Right hindlimb (tissue), 1 donor: ENCODE measurements at regions not wholly inside any gene's neighbourhood (a gene's known extent, or its start where the extent isn't known, plus 50 kb on each side); places are given as distances from the start of the nearest gene placed in this dataset.
"Not testable (repeated sequence)": the region's sequence is repeated elsewhere in the genome, so short reads cannot be mapped to it uniquely, and the experiment has no call there.

Experiments used
- DNase-seq: peaks from one replicate; pipeline ENCODE4 v3.0.0-alpha.2; 2018

DNA sequence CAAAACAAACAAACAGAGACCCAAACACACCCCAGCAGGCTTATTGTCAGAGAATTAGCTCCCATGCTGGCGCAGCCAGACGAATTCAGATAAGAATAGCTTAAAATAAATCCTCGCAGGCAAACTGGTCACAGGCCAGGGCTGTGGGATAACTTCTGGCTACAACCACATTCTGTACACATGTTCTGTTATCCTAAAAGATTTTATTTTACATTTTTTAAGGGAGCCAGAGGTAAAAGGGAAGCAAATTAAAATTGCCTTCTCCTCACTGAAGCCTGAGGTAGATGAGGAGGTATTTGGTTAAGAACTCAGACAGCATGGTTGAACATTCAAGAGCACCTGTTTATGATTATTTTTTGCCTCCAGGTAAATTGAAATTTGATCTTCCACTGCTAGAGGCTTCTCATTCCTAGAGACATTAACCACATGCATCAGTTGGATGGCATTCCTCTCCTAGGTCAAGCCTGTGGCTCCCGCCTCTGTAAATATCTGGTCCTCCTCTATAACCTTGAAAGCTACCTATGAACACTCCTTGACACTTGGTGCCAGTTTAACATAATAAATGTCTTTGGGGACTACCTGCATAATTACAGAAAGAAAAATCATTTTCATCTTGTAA lies 190.3 kb downstream of the SATB1 start:
- no peak for DNase-seq

DNA sequence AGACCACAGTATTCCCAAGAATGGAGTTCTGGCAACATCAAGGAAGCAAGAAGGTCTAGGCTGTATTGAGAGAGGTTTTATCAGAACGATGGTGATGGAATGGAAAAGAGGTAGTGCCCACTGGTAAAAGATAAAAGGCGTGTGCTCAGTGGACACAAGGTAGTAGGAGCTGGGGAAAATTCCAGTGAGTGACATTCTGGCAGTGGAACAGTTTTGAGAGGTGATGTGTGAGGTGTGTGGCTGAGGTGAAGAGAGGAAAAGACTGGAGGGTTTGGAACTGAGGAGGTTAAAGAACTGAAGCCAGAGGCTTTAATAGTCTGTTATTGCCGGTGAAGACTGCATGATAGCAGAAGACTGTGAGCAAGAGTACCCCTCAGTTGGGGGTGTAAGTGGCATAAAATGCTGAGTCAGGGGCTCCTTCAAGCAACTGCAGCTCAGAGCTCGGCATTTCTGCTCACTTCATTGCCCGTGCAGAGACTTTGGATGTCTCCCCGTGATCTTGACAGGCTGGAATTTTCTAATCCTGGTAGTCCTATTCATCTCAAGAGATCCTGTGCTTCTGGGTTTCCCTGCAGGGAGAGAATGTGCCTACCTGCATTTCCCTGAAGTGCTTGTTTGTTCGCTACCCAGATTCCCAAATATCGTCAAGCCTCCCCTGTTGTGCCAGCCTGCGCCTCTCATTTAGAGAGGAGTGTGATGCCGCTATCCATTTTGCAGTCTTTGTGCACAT lies 191.0 kb downstream of the SATB1 start:
- no peak for DNase-seq

DNA sequence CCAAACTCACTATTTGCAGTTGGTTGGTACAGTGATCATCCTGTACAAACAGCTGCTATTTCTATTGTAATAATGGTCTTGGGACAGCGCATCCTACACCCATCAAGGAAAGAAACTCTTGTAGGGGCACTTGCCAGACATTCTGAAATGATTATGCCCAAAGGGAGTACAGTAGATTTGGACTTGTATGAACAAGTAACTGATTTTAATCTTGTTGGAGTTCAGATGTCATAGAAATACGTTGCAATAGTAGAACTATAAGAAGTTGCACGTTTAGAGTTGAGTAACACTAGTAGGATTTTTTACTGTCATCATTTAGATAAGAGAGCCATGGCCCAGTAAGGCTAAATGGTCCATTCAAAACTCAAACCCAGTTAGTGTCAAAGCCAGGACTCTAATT lies 192.8 kb downstream of the SATB1 start:
- DNase-seq: no peak

DNA sequence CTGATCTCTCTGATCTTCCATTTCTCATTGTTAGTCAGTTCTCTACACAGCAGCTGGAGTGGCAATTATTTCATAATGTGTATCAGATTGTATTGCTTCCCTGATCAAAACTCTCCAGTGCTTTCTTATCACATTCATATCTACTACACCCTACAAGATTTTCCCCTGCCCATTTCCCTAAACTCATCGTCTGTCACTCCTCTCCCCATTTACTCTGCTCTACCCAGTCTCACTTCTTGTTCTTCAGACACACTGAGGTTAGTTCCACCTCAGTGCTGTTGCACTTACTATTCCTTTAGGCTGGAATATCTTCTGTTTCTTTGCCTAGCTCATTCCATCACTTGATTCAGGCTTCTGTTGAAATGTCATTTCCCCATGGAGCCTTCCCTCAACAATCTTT lies 197.1 kb downstream of the SATB1 start:
- DNase-seq: no peak

DNA sequence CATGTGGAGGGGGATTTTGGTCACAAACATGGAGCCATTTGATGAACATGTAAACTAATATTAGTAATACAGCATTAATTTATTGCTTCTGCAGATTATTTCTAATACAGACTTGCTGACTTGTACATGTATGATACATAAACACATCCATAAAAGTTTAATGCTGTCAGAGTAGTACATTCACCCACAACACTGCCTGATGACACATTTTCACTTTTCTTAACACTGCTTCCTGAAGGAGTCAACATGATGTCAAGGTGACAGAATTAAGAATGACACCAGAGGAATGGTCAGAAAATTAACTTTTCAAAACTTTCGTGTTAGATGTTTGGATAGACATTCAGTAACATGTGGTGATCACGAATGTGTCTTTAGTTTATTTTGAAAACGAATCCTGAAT lies 199.4 kb downstream of the SATB1 start:
- no peak for DNase-seq

DNA sequence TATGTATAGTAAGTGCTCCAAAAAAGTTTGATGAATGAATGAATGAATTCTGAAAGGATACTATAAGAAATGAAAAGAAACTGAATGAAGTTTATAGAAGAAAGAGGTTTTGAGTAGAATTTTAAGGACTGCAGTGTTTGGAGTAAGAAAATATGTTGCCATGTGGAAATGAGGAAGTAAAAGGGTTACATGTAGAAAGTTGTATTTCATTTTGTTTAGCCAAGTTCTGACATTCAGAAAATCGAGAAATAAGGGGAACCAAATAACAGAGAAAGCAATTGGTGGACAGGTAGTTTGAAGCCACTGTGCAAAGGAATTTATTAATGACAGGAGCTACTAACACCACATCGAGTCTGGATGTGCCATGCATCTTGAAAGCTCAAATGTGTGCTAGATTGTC lies 200.7 kb downstream of the SATB1 start:
- no peak for DNase-seq

DNA sequence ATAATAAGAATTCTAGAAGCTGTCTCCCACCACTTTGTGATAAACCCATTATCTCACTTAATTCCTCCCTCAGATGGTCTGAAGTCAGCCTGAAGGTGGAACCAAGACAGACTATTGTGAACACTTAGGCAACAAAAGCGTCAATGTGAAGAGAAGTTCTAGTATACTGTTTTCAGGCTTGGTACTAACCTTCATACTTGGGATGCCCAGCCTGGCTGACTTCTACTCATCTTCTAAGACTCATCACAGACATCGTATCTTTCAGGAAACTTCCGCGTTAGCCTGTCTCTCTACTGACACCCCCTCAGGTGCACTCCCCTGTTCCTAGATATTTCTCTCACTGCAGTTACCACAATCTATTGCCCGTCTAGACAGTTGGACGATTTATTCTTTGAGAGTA lies 201.2 kb downstream of the SATB1 start:
- no peak for DNase-seq

DNA sequence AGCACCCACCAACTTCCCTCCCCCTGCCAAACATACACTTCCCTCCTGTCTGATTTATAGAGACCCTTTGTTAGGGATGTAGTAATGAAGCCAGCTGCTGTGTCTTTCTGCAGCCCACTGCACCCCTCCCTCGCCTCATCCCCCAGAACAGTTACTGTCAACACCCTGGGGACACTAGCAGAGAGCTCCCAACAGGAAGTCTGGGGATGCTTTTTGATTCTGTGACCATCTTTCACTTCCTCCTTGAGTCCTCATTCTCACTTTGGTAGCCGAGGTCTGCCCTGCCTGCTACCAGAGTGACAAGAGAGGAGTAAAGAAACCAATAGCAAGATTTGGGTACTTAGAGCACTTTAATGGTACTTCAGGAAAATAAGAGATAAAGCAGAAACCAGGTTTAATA lies 201.6 kb downstream of the SATB1 start:
- no peak for DNase-seq

DNA sequence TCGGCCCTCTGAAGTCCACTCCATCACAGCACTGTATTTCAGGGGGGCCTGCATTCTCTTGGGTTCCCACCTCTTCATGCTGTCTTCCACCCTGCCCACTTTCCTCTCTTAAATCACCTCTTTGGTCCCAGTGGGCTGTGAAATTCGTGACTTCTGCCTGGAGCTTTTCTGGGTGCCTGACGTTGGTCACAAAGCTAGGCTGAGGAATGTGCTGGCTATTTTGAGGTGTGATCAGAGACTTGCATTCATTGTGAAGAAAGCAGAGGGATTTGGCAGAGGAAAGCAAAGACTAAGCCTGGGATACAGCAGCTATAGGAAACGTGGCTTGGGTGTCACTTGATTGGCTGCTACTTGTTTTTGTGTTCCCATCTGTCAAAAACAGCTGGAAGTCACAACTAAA lies 202.5 kb downstream of the SATB1 start:
- no peak for DNase-seq

DNA sequence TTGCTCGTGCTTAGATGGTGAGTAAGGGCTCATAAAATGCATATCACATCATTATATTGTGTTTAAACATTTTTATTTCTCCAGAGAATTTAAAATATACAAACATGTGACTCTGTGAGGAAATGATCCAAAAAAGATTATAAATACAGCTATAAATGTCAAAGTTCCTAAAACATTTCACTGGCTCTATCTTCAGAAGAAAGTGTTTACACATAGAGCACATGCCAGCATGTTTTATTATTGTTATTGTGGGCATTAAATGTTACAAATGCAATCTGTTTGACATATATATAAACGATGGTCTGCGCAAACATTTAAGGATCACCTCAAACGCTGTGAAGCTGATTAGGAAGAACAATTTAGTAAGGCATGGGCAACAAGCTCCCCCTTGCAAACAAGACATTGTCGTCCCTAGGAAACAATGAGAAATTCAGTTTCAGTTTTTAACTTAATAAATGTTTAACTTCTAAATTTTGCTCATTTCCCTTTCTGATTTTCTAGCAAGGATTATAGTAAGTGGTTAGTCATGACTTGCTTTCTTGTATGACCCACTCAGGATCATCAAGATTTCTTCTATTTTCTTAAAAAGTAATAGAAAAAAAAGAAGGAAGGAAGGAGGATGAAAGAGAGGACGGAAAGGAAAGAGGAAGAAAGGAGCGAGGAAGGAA lies 207.5 kb downstream of the SATB1 start:
- no peak for DNase-seq

DNA sequence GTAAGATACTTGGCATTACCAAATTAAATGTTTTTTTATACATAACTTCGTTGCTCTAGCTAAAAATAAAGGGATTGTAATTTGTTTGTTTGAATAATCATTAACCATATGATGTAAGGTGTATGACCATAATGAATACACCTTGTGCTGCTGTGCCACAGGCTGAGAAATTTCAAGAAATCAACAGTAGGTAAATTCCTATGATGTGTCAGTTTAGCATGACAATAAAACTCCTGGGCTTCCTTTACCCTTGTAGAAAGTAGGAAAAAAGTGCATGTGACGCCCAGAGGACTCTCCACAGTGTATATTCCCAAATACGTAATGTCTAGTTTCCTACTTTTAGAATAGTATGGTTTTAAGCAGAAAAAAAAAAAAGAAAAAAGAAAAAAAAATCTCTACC lies 208.1 kb downstream of the SATB1 start:
- no peak for DNase-seq

DNA sequence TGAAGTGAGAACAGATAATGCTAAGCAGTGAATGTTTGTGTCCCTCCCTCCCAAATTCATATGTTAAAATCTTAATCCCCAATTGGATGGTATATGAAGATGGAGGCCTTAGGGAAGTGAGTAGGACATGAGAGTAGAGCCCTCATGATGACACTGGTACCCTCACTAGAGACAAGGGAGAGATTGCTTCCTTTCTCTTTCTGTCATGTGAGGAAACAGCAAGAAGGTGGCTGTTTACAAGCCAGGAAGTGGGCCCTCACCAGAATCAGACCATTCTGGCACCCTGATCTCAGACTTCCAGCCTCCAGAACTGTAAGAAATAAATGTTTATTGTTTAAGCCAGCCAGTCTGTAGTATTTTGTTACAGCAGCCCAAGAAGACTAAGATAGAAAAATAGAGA lies 209.5 kb downstream of the SATB1 start:
- no peak for DNase-seq

DNA sequence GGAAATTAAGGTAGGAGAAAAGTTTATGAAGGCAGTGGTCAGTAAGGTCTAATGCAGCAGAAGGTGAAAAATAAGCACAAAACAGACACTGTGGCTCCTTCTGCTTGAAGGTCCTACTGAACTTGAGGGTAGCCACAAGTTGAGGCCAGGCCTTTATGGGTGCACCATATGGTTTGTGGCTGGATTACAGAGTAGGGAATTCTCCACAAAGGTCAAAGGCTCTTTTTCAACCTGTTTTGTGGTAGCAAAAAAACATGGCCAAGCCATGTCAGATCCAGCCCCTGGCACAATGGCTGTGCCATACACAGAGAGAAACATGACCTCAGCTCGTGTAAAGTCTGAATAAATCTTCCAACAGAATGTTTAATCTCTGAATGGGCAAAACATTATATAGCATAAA lies 214.0 kb downstream of the SATB1 start:
- no peak for DNase-seq

DNA sequence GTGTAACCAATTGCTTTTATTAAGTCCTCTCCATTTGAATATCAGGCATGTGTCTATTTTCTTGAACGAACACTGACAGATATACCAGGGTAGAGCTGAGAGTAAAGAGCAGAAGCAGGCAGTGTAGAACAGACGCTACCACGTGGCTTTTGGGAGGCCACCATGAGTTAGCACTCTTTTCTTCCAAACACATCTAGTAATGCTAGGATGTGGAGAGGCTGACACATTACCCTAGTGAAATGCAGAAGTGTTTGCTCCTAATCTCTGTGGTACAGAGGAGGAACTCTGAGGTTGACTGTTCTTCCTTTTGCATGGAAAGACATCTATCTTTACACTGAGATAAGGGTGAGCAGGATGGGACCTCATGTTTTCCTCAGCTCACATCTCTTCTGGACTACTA lies 216.3 kb downstream of the SATB1 start:
- DNase-seq: no peak

DNA sequence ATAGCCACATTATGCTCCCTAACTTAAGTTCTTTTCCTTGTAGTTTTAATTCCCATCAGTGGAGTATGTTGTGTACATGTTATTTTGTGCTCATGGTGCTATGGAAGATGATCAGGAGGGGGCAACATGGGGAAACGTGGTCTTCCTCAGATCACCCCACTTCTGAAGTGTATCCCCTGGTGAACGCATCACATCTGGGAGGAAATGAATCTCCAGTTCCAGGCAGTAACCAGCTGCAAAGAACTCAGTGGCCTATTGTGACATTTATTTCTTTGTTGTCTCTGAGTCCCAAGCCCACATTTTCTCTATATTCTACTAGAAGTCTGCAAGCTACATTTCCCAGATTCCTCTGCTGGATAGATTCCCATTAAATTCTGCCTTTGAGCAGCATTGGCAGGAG lies 217.0 kb downstream of the SATB1 start:
- no peak for DNase-seq

DNA sequence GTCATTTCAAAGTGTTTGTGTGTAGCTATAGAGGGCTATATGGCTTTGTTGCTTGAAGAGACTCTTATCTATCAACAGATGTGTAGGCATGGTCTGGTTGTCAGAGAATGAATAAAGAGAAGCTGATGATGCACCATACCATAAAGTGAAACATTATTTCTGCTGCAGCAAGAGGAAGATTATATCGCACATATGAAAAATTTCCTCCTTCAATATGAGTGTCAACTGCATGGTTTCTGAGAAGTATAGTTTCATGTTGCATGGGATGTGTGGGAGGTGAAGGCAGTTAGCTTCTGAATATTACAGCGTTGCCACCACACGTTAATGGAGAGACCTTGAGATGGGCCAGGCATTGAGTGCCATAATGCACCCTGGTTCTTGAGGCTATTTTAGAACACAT lies 217.9 kb downstream of the SATB1 start:
- DNase-seq: no peak

DNA sequence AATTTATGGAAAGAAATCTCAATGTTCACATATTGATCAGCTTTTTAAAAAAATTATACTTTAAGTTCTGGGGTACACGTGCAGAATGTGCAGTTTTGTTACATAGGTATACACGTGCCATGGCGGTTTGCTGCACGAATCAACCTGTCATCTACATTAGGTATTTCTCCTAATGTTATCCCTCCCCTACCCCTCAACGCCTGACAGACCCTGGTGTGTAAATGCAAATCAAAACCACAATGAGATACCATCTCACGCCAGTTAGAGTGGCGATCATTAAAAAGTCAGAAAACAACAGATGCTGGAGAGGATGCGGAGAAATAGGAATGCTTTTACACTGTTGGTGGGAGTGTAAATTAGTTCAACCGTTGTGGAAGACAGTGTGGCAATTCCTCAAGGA lies 219.4 kb downstream of the SATB1 start:
- DNase-seq: not testable (repeated sequence)

DNA sequence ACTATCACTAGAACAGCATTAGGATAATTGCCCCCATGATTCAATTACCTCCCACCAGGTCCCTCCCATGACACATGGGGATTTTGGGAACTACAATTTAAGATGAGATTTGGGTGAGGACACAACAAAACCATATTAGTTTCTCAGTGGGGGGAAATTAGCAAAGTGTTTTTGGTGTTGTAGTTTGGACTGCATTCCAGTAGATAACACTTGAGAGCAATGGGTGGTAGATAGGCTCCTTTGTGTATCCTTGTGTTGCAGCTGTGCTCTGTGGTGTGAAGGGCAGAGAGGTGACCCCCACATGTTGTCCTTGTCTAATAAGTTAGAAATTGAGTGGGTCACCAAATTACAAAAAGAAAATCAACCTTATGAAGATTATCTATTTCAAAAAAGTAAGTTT lies 223.8 kb downstream of the SATB1 start:
- DNase-seq: no peak

DNA sequence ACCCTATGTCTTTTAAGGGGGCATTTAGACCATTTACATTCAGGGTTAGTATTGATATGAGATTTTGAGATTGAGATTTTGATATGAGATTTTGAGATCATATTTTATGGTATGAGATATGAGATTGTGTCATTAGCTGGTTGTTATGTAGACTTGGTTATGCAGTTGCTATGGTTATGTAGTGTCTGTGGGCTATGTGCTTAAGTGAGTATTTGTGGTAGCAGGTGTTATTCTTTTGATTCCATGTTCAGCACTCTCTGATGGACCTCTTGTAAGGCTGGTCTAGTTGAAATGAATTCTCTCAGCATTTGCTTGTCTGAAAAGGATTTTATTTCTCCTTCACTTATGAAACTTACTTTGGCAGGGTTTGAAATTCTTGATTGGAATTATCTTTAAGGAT lies 225.4 kb downstream of the SATB1 start:
- DNase-seq: no peak

DNA sequence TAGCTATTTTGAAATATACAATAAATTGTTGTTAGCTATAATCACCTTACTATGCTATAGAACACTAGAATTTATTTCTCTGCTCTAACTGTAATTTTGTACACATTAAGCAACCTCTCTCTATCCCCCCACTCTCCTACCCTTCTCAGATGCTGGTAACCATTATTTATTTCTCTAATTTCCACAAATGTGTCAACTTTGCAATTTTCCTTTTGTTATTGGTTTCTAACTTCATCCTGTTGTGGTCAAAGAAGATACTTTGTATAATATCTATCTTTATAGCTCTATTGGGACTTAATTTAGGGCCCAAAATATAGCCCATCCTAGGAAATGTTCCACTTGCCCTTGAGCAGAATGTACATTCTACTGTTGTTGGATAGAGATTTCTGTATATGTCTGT lies 229.3 kb downstream of the SATB1 start:
- no peak for DNase-seq

DNA sequence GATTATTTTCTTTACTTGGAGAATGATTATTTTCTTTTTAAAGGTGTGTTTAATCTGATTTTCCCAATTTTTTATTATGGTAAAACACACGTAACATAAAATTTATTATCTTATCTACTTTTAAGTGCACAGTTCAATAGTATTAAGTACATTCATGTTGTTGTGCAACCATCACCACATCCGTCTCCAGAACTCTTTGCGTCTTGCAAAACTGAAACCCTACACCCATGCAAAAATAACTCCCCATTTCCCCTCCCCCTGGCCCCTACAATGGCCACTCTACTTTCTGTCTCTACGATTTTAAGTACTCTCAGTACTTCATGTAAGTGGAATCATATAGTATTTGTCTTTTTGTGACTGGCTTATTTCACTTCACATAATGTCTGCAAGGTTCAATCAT lies 230.7 kb downstream of the SATB1 start:
- DNase-seq: no peak

DNA sequence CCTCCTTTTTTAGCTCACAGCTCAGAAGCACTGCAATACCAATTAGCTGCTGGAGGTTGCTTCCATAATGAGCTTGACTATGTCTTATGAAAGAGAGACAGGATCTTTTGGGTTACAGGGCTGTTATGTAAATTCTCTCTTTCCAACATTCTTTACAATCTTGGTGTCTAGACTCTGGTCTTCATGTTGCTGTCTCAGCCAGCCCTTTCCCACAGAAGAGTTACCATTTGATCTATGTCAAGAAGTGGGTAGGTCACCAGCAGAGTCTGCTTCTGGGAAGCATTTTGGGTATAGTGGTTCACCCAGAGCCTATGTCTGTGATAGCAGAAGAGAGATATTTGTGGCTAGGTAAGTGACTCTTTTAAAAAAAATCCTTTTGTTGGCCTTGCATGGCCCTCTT lies 234.5 kb downstream of the SATB1 start:
- DNase-seq: no peak

DNA sequence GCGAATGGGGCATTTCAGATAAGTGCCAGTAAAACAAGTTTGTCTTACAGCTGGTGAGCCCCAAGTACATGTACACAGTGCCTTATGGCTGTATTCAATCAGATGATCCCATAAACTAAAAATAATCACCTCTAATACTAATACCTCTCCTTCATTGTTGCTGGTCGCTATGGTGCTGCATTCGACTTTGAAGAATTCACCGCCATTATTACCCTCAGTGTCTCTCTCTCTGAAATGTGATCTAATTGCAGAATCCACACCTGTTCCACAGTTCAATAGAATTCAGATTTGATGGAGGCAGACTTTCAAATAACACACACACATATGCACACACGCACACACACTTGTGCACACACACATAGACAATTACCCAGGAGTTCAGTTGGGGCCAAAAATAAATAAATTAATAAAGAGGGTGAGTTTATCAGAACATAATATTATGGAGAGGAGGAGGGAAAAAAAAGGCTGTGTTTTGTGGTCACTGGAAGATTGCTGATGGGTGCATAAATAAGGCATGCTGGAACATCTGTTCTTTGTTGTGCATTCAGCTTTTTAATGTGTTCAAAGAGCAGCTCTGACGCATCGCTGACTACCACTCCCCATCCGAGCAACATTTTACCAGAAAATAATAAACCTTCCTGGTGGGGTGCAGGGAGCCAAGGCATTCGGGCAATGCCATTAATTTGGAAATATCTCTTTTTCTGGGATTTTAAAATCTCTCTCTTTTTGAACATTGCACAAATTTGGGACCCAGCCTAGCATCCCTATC lies 235.7 kb downstream of the SATB1 start:
- DNase-seq: no peak

DNA sequence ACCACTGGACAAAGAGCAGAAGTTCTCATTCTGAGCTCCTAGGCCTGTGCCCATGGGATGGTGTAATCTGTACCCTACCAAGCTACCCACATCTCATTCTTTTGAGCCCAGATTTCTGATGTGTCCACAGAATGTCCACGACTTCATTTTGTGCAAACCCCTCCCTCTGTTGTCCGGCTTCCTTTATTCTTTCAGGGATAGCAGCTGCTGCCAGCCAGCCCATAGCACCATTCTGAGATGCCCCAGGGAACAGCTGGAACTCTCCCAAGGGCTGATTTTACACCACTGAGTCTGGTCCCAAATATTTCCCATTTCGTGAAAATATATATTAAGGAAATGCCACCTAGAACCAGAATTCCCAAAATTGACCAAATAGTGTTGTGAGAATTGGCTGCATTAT lies 236.6 kb downstream of the SATB1 start:
- DNase-seq: no peak
